Ureter (tissue), 1 donor: ENCODE measurements at regions not wholly inside any gene's neighbourhood (a gene's known extent, or its start where the extent isn't known, plus 50 kb on each side); places are given as distances from the start of the nearest gene placed in this dataset.

Experiments
- DNase-seq: peaks from one replicate; pipeline ENCODE4 v3.0.0-alpha.2; 2020; ENCODE audit warnings: low spot score
- donor health status: DM: yes; HTN: yes; CAD: no.

- DNase-seq, result peak; percentile 35
Observed at GRCh38 chr18:78736015-78736690, 243.5 kb upstream of the SALL3 start.

- peak; percentile 28 for DNase-seq
Observed at GRCh38 chr18:78737006-78737915, 242.4 kb upstream of the SALL3 start.

- DNase-seq, result no peak
Observed at GRCh38 chr18:78738076-78738690, 241.4 kb upstream of the SALL3 start.

DNA sequence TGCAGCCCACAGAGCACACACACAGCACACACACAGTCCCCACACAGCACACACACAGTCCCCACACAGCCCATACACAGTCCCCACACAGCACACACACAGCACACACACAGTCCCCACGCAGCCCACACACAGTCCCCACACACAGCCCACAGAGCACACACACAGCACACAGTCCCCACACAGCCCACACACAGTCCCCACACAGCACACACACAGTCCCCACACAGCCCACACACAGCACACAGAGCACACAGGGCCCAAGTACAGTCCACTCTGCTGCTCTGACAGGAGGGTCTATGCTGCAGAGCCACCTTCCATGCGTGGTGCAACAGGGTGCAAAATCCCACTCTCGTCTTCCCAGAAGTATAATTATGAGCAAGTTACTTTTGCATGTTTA is 240.5 kb upstream of the SALL3 start:
- no peak for DNase-seq

DNA sequence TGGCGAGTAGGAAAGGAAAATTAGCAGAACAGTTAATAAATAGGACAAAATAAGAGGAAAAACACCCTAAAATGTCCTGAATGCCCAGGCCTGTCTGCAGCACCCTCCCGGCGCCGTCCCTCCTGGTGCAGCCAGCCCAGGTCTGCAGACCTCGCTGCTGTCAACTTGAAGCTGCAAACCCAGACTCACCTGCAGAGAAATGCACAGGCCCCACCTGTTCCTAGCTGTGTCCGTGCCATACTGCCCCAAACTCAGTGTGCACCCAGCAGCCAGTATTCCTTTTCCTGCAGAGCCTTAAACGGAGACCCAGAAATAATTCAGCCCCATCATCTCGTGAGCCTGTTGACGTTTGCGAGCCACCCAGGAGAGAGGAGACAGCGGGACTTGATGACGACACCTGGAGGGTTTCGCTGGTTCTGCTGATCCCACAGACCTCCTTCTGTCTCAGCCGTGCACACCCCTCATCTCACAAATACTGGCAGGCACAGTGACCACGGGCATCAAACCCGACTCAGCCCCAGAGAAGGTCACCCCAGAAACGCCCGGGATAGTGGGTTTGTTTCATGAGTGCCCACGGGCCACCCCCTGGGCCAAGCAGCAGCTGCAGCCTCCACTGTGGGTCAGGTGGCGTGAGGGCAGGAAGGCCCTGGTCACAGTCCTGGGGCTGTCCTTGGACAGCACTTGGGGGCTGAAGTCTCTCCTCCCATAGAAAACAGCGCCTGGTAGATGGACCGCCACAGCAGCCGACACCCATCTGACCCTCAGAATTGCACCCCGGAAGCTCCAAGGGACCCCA is 239.5 kb upstream of the SALL3 start:
- DNase-seq, result peak; percentile 30

DNA sequence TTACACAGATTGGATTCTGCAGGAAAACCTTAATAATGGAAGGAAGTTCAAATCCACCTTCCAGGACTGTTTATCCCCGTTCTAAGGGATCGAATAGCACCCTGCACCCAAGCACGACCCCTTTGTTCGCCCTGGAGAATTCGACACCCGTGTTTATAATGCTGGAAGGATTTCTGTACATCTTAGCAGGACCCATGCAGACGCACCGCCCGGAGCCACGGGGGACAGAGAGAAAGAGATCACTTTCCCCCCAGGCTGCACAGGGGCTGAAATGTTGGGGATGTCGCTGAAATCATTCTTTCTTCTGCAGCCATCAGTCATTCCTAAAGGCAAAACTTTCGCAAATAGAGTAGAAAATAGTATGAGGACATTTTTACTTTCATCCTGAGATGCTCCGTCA is 238.7 kb upstream of the SALL3 start:
- no peak for DNase-seq

DNA sequence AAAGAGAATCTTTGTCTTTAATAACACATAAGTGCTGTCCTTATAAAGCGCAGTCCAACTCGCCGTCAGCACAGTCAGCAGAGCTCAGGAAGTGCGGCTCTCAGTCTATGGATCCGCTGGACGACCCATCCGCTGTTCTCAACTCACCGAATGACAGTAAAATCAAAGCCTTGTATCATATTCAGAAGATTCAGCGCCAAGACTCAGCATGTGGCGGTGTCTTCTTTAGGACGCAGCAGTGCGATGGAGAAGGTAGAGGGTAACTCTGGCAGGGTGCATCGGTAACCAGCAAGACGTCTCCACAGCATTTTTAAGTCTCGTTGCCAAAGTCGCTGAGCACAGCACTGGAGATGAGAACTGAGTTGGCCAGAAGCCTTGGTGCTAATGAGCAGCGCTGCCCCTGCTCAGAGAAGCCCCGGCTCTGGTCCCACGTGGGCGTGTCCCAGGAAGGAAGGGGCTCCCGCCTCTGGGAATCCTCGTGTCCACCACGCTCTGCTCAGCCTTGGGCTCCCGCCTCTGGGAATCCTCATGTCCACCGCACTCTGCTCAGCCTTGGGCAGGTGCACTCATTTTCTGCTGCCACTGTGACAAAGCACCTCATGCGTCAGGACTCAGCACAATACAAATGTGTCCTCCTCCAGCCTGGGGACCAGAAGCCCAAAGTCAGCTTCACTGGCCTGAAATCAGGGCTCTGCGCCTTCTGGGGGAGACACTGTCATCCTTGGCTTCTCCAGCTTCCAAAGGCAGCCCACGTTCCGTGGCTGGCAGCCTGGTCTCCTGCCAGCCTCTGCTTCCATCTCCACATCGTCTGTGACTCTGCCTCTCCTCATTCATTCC is 238.0 kb upstream of the SALL3 start:
- DNase-seq, result peak; percentile 24

DNA sequence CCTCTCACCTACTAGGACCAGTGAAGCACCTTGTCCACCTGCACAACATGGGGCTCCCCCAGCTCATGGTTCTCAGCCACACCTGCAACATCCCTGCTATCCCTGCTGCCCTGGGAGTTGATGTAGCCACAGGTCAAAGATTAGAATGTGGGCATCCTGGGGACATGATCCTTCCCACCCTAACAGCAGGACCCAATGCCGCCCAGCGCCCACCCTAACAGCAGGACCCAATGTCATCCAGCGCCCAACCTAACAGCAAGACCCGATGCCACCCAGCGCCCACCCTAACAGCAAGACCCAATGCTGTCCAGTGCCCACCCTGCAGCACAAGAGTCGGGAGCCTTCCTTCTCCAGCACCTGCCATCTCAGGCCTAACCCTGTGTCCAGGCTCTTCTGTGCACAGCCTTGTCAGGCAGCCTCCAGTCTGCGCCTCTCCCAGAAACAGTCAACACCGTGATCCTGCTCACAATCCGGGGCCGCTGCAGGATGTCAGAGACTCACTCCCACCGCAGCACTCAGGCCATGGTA is 237.3 kb upstream of the SALL3 start:
- peak; percentile 34 for DNase-seq

- peak; percentile 30 for DNase-seq
Observed at GRCh38 chr18:78743078-78743477, 236.5 kb upstream of the SALL3 start.

- no peak for DNase-seq
Observed at GRCh38 chr18:78751664-78752063, 228.0 kb upstream of the SALL3 start.

DNA sequence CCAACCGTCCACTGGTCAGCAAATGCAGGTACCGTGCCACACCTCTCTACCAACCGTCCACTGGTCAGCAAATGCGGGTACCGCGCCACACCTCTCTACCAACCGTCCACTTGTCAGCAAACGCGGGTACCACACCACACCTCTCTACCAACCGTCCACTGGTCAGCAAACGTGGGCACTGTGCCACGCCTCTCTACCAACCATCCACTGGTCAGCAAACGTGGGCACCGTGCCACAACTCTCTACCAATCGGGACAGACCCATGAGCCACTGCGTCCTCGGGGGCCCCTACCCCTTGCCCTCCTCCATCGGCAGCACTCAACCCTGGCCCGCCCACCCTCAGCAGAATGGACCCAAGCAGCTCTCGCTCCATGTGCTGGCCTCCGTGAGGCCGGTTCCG is 226.4 kb upstream of the SALL3 start:
- DNase-seq, result peak; percentile 30

- peak; percentile 32 for DNase-seq
Observed at GRCh38 chr18:78754311-78755043, 225.1 kb upstream of the SALL3 start.

DNA sequence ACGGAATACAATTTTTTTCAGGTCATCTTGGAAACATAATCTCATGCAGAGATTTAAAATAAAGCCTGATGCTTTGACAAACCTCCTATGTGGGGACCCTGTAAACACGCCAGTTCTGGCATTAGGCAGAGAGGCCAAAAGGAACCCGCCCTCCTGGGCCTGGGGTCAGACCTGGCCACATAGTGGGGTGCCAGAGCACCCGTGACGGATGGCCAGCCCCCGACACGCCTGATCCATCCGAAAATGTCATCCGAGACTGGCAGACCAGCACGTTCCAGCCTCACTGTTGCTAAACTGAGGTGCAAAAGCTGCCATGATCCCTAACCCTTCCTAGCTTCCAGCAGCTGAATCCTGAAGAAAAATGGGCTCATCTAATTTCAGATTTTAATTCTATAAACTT is 222.6 kb upstream of the SALL3 start:
- DNase-seq, result peak; percentile 30

GRCh38 chr18:78758496-78758895 is 221.1 kb upstream of the SALL3 start:
- no peak for DNase-seq

DNA sequence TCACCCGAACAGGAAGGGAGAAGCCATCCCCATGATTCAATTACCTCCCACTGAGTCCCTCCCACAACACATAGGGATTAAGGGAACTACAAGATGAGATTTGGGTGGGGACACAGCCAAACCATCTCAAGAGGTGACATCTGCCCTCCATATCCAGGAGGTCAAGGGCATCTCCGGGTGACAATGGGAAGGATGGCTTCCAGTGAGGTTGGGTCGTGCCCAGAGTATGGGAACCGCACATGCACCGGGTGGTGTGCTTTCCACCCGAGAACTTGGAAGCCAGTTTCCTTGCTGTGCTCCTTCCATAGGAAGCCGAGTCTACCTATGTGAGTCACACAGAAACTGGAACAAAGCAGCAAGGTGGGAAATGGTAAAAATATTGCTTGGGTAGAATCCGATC is 216.9 kb upstream of the SALL3 start:
- no peak for DNase-seq

DNA sequence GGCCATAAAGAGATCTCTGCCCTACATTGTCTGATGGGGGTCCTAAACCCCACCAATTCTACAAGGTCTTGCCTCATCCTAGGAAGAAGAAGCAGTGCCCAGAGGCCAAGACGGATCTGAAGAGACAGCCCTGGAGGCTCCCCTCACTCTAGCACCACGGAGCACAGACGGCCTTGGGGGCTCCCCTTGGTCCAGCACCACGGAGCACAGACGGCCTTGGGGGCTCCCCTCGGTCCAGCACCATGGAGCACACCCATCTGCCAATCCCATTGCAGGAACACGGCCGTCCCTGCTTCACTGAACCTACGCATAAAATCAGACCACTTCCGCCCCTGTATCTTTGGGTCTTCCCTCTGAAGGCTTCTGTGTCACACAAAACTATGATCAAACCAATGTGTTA is 215.1 kb upstream of the SALL3 start:
- no peak for DNase-seq

DNA sequence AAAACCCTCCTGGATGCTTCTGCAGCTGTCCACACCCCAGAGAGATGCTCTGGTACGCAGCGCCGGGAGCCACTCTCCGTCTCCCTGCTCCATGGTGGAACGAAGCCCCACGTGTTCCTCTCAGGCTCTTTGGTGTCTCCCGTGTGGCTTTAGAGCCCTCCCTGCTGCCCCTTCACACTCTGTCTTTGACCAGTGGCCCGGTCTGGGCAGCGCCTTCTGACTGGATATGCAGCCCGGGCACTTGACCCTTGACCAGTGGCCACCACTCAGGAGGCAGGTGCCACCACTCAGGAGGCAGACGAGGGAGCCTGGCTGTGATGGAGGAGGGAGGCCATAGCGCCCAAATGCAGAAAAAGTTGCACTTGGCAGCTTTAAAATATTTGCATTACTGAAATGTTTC is 214.5 kb upstream of the SALL3 start:
- peak; percentile 28 for DNase-seq

- peak; percentile 36 for DNase-seq
Observed at GRCh38 chr18:78765637-78766281, 213.9 kb upstream of the SALL3 start.
